ENCODE measurements at regions not wholly inside any gene's neighbourhood (a gene's known extent, or its start where the extent isn't known, plus 50 kb on each side); places are given as distances from the start of the nearest gene placed in this dataset.

DNA sequence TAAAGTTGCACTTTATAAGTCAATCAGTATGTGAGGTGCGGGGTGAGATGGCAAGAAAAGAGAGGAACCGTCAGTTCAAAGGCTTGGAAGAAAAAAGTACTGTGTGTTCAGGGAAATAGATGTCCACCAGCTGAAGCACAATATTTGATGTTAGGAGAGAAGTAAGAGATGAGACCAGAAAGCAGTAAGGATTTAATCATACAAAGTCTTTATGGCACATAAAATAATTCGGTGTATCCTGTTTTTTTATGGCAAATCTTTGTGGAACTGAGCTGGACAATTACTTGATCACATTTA lies 197.2 kb downstream of the FAXC start:
- H3K27ac ChIP-seq = no peak overlapping the region
- H3K4me1 ChIP-seq = no peaks in the 10 kb centered on the region
- 17 to 18% methylated on average over 3 of the region's 3 CpGs for WGBS, 2 donors
- no peaks in the 10 kb centered on the region for H3K9me3 ChIP-seq
- ATAC-seq (ENCODE audit: low FRiP score in 2 of 2) (no peak), DNase-seq (no peak)
- H3K36me3 ChIP-seq = no peaks in the 10 kb centered on the region
- no peak for TF ChIP-seq POLR2AphosphoS5 (IDR thresholded peaks at IDR 0.05)
- TF ChIP-seq EP300 (IDR thresholded peaks at IDR 0.05) = no peak
- no peak for TF ChIP-seq POLR2A (IDR thresholded peaks at IDR 0.05)
- TF ChIP-seq, protein P1, sequence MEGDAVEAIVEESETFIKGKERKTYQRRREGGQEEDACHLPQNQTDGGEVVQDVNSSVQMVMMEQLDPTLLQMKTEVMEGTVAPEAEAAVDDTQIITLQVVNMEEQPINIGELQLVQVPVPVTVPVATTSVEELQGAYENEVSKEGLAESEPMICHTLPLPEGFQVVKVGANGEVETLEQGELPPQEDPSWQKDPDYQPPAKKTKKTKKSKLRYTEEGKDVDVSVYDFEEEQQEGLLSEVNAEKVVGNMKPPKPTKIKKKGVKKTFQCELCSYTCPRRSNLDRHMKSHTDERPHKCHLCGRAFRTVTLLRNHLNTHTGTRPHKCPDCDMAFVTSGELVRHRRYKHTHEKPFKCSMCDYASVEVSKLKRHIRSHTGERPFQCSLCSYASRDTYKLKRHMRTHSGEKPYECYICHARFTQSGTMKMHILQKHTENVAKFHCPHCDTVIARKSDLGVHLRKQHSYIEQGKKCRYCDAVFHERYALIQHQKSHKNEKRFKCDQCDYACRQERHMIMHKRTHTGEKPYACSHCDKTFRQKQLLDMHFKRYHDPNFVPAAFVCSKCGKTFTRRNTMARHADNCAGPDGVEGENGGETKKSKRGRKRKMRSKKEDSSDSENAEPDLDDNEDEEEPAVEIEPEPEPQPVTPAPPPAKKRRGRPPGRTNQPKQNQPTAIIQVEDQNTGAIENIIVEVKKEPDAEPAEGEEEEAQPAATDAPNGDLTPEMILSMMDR (IDR thresholded peaks at IDR 0.05) = no peak
- no peak overlapping the region for H3K4me3 ChIP-seq
- no peaks in the 10 kb centered on the region for H3K27me3 ChIP-seq

DNA sequence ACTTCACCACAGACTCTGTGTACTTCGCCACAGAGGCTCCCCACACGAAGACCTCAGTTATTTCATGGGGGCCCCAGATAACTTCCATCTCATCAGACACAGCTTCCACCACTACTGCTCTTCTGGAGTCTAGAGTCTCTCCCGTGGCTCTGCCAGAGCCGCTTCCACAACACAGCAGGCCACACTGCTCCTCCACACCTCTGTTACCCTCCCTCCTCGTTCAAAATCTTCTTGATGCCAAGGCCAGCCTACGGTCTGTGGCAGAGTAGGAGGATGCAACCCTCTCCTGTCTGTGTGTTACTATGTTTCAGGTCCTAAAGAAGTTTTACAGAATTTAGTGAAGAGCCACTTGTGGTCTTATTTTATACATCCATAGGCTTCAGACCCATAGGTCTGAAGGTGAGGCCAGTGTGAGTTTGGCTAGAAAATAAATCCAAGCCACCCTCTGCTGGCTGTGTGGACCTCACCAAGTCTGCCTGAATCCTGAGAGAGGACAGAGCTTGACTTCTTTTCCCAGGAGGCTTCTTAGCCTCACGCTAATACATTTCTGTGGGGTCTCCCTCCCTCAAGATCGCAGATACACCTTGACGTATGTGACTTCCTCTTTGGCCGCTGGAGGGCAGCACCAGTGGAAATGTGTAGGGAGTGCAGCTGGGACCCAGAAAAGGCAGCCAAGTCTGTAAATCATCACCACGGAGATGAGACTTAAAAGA lies 197.7 kb downstream of the FAXC start:
- H3K27me3 ChIP-seq = no peaks in the 10 kb centered on the region
- TF ChIP-seq POLR2AphosphoS5 (IDR thresholded peaks at IDR 0.05) (no peak), POLR2A (IDR thresholded peaks at IDR 0.05) (no peak), EP300 (IDR thresholded peaks at IDR 0.05) (no peak)
- TF ChIP-seq, protein P1 (IDR thresholded peaks at IDR 0.05) = peak; percentile 8 to 37 (median 28)
- ATAC-seq (ENCODE audit: low FRiP score in 2 of 2) = peak in 1 of 2 donors; percentile 51
- no peaks in the 10 kb centered on the region for H3K4me1 ChIP-seq
- no peak overlapping the region for H3K27ac ChIP-seq
- H3K36me3 ChIP-seq = no peaks in the 10 kb centered on the region
- no peak overlapping the region for H3K4me3 ChIP-seq
- peak in 1 of 2 donors; percentile 27 for DNase-seq
- H3K9me3 ChIP-seq = no peaks in the 10 kb centered on the region
- WGBS, 2 donors = 43 to 46% methylated on average over 11 of the region's 11 CpGs

DNA sequence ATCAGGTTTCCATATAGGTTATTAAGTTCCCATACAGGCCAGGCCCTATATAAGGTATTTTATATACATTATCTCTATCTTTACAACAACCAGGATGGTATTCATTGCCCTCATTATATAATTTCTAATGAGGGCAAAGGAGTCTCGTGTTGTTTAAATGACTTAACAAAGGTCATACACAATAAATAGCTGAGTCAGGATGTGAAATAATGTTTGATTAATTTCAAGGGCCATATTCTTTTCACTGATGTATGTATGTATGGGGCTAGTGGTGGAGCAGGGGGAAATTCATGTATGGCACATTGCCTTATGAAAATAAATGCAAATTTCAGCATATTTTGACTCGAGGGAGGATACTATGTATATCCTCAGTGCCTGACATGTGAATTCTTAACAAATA lies 200.7 kb downstream of the FAXC start:
- TF ChIP-seq, protein P1 (IDR thresholded peaks at IDR 0.05) = no peak
- no peak for TF ChIP-seq POLR2AphosphoS5 (IDR thresholded peaks at IDR 0.05)
- no peak for TF ChIP-seq POLR2A (IDR thresholded peaks at IDR 0.05)
- TF ChIP-seq EP300 (IDR thresholded peaks at IDR 0.05) = no peak
- no peak overlapping the region for H3K4me3 ChIP-seq
- 74% methylated on average over 2 of the region's 2 CpGs for WGBS, 2 donors
- no peak overlapping the region for H3K27ac ChIP-seq
- H3K27me3 ChIP-seq = no peaks in the 10 kb centered on the region
- H3K4me1 ChIP-seq = no peaks in the 10 kb centered on the region
- no peak for ATAC-seq (ENCODE audit: low FRiP score in 2 of 2)
- no peaks in the 10 kb centered on the region for H3K9me3 ChIP-seq
- no peak for DNase-seq
- no peaks in the 10 kb centered on the region for H3K36me3 ChIP-seq

DNA sequence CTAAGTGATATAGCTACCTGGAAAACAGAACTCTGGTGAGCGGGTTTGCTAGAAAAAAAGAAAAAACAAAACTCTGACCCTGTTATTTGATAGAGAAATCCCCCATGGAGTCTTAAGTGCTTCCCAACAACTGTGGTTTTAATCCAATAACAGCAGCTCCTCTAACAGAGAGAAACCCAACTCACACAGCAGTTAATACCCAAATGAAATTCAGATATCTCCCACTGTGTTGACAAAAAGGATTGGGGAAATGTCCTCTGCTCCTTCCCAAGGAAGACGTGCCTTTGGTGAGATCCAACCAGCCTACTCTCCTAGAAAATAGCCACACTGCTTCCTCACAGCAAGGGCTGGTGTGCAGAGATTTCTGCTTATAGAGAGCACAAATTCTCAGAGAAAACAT lies 200.4 kb upstream of the FBXL4 start:
- WGBS, 2 donors = 65 to 68% methylated on average over 2 of the region's 2 CpGs
- DNase-seq (no peak), ATAC-seq (ENCODE audit: low FRiP score in 2 of 2) (no peak)
- H3K4me3 ChIP-seq = no peak overlapping the region
- H3K27me3 ChIP-seq = no peaks in the 10 kb centered on the region
- H3K9me3 ChIP-seq = no peaks in the 10 kb centered on the region
- H3K36me3 ChIP-seq = no peaks in the 10 kb centered on the region
- no peak for TF ChIP-seq POLR2AphosphoS5 (IDR thresholded peaks at IDR 0.05)
- no peak for TF ChIP-seq EP300 (IDR thresholded peaks at IDR 0.05)
- no peak for TF ChIP-seq POLR2A (IDR thresholded peaks at IDR 0.05)
- TF ChIP-seq, protein P1 (IDR thresholded peaks at IDR 0.05) = no peak
- no peak overlapping the region for H3K27ac ChIP-seq
- H3K4me1 ChIP-seq = no peaks in the 10 kb centered on the region

DNA sequence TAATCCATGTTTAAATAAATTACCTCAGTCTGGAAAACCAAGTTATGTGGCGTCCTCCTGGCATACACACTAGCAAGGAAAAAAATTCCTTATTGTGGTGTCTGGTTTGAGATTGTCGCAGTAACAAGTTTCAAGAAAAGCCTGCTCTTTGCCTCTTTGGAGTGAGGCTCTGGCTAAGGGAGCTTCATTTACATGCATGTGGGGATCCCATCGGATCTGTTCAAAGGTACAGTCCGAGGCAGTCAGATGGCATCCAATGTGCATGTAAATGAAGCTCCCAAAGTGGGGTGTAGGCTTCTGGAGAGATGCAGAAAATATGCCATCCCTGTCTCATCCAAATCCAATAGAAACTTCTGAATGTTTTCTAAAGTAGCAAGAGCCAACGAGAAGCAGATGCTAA lies 199.5 kb upstream of the FBXL4 start:
- Histone ChIP-seq H3K27me3 (no peaks in the 10 kb centered on the region), H3K36me3 (no peaks in the 10 kb centered on the region), H3K27ac (no peak overlapping the region), H3K4me3 (no peak overlapping the region), H3K9me3 (no peaks in the 10 kb centered on the region), H3K4me1 (no peaks in the 10 kb centered on the region)
- ATAC-seq (ENCODE audit: low FRiP score in 2 of 2) = no peak
- TF ChIP-seq POLR2A (IDR thresholded peaks at IDR 0.05) = no peak
- TF ChIP-seq EP300 (IDR thresholded peaks at IDR 0.05) = no peak
- TF ChIP-seq, protein P1 (IDR thresholded peaks at IDR 0.05) = no peak
- no peak for DNase-seq
- WGBS, 2 donors = 70 to 84% methylated on average over 5 of the region's 5 CpGs
